ENCODE measurements at regions not wholly inside any gene's neighbourhood (a gene's known extent, or its start where the extent isn't known, plus 50 kb on each side); places are given as distances from the start of the nearest gene placed in this dataset.

DNA sequence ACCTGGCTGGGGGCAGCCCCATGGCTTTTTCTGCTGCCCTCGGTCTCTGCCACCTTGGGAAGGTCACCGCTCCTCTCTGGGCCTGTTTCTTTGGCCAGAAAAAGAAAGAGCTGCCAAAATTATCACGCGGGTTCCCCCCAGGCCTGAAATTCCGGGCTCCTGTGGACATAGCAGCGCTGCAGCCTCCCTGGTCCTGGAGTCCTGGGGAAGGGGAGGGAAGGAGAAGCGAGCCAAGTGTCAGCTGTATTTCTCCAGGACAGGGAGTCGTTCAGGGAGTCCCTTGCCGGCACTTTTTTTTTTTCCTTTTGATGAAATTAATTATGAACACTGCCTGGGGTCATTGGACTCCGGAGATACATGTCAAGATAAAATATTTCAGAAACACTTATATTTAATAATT lies 152.3 kb upstream of the GPR26 start:
- H3T11ph ChIP-seq (ENCODE audit: low read length), result no peak overlapping the region
- no peak for DNase-seq
- TF ChIP-seq, protein P1, sequence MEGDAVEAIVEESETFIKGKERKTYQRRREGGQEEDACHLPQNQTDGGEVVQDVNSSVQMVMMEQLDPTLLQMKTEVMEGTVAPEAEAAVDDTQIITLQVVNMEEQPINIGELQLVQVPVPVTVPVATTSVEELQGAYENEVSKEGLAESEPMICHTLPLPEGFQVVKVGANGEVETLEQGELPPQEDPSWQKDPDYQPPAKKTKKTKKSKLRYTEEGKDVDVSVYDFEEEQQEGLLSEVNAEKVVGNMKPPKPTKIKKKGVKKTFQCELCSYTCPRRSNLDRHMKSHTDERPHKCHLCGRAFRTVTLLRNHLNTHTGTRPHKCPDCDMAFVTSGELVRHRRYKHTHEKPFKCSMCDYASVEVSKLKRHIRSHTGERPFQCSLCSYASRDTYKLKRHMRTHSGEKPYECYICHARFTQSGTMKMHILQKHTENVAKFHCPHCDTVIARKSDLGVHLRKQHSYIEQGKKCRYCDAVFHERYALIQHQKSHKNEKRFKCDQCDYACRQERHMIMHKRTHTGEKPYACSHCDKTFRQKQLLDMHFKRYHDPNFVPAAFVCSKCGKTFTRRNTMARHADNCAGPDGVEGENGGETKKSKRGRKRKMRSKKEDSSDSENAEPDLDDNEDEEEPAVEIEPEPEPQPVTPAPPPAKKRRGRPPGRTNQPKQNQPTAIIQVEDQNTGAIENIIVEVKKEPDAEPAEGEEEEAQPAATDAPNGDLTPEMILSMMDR (conservative IDR thresholded peaks at IDR 0.05), result no peak

More for the DNA sequence above, 152.3 kb upstream of the GPR26 start:
- no peaks in the 10 kb centered on the region for H3K9me3 Mint-ChIP-seq
- peak overlapping the region; percentile 69 for H3K14ac ChIP-seq (ENCODE audit: insufficient read depth, low read length)
- no peak overlapping the region for H3K27ac ChIP-seq (ENCODE audit: insufficient read length, low read depth, low read length)
- H3K18ac ChIP-seq (ENCODE audit: insufficient read length, low read depth, low read length), result peak overlapping the region; percentile 27
- H3K4ac ChIP-seq (ENCODE audit: low read depth, low read length), result no peak overlapping the region
- 0 out of 2 replicates have a peak, but pooled peaks cover 3% of the 10 kb centered on the region for H3K4me1 ChIP-seq (ENCODE audit: insufficient read depth, low read length)
- H2BK20ac ChIP-seq (ENCODE audit: low read depth, low read length, poor library complexity, severe bottlenecking), result no peak overlapping the region
- no peak overlapping the region for H3K56ac ChIP-seq (ENCODE audit: insufficient read length, low read depth, low read length)
- no peaks in the 10 kb centered on the region for H3K9me3 ChIP-seq (ENCODE audit: control insufficient read depth, low read depth, low read length)
- H3K27me3 Mint-ChIP-seq (ENCODE audit: low read depth), result peaks cover 4% of the 10 kb centered on the region
- H2BK120ac ChIP-seq (ENCODE audit: low read depth, low read length, poor library complexity, severe bottlenecking), result no peak overlapping the region
- H3K23me2 ChIP-seq (ENCODE audit: insufficient read length, low read depth, low read length, poor library complexity, severe bottlenecking), result no peaks in the 10 kb centered on the region
- no peaks in the 10 kb centered on the region for H3K79me1 ChIP-seq (ENCODE audit: insufficient read depth, low read depth, low read length, poor library complexity, severe bottlenecking)
- H3K79me2 ChIP-seq (ENCODE audit: insufficient read depth, low read length), result no peaks in the 10 kb centered on the region
- H2BK15ac ChIP-seq (ENCODE audit: low read depth, low read length), result no peak overlapping the region
- H2AFZ ChIP-seq (ENCODE audit: low read length), result no peak overlapping the region
- no peak overlapping the region for H2BK5ac ChIP-seq (ENCODE audit: insufficient read length, low read length)
- H3K36me3 Mint-ChIP-seq (ENCODE audit: insufficient read depth in 1 of 3, low read depth in 3 of 3), result no peaks in the 10 kb centered on the region
- H3K9ac ChIP-seq (ENCODE audit: extremely low read depth, insufficient read length, low read length), result no peak overlapping the region
- no peak overlapping the region for H2BK12ac ChIP-seq (ENCODE audit: insufficient read length, low read depth, low read length)
- WGBS (ENCODE audit: extremely low coverage, insufficient read length, low lambda C conversion rate), result no CpG with 5 or more reads among the region's 10 CpGs
- H3K4me1 Mint-ChIP-seq, result peaks cover 29 to 33% of the 10 kb centered on the region in 2 experiments
- H3K23ac ChIP-seq (ENCODE audit: insufficient read length, low read depth, low read length), result no peak overlapping the region
- H3K4me2 ChIP-seq (ENCODE audit: insufficient read depth, insufficient read length, low read length), result no peak overlapping the region
- H4K5ac ChIP-seq (ENCODE audit: insufficient read length, low read depth, low read length), result no peak overlapping the region
- no peaks in the 10 kb centered on the region for H3K27me3 ChIP-seq (ENCODE audit: insufficient read depth, low read length)
- no peak overlapping the region for H2AK5ac ChIP-seq (ENCODE audit: insufficient read length, low read length)
- no peak overlapping the region for H4K91ac ChIP-seq (ENCODE audit: insufficient read length, low read depth, low read length)
- no peak overlapping the region for H4K8ac ChIP-seq (replicated peaks; ENCODE audit: insufficient read length, low read depth, low read length)
- no peak overlapping the region for H3K4me3 Mint-ChIP-seq
- H4K20me1 ChIP-seq (ENCODE audit: control insufficient read depth, insufficient read depth, insufficient read length), result no peaks in the 10 kb centered on the region
- H3K27ac Mint-ChIP-seq, result 0 out of 7 replicates have a peak overlapping the region, but pooled peaks of 1 of the 3 experiments have one; percentile 20

Measured in H9 (cell line).